NAMALWA (cell line): ENCODE measurements at regions not wholly inside any gene's neighbourhood (a gene's known extent, or its start where the extent isn't known, plus 50 kb on each side); places are given as distances from the start of the nearest gene placed in this dataset.

ENCODE experiments used
- DNase-seq: peaks from one replicate; pipeline ENCODE4 v3.0.0-alpha.2; 2015; ENCODE audit warnings: low spot score

- no peak for DNase-seq
Measured at GRCh38 chr7:24200407-24200966, 83.5 kb upstream of the NPY start.

- DNase-seq: no peak
Measured at GRCh38 chr7:24201226-24201625, 82.8 kb upstream of the NPY start.

GRCh38 chr7:24212073-24212472 is 71.9 kb upstream of the NPY start:
- no peak for DNase-seq

- no peak for DNase-seq
Measured at GRCh38 chr7:24213311-24213710, 70.7 kb upstream of the NPY start.

- DNase-seq: no peak
Measured at GRCh38 chr7:24214670-24215069, 69.3 kb upstream of the NPY start.

GRCh38 chr7:24216576-24217125 is 67.3 kb upstream of the NPY start:
- DNase-seq: no peak

- no peak for DNase-seq
Measured at GRCh38 chr7:24221500-24221899, 62.5 kb upstream of the NPY start.

- DNase-seq: peak; percentile 10
Measured at GRCh38 chr7:24227068-24227467, 56.9 kb upstream of the NPY start.

- DNase-seq: peak; percentile 66
Measured at GRCh38 chr7:24227603-24228359, 56.2 kb upstream of the NPY start.

- DNase-seq: no peak
Measured at GRCh38 chr7:24229481-24230226, 54.3 kb upstream of the NPY start.

GRCh38 chr7:24231493-24231892 is 52.5 kb upstream of the NPY start:
- DNase-seq: no peak

- DNase-seq: no peak
Measured at GRCh38 chr7:24233386-24233785, 50.6 kb upstream of the NPY start.
